ENCODE measurements at regions not wholly inside any gene's neighbourhood (a gene's known extent, or its start where the extent isn't known, plus 50 kb on each side); places are given as distances from the start of the nearest gene placed in this dataset. TPM values are rescaled to one million over a fixed set of nuclear protein-coding genes. Genes with fewer than 3 reads are reported as not detected.
"Not testable (repeated sequence)": the region's sequence is repeated elsewhere in the genome, so short reads cannot be mapped to it uniquely, and the experiment has no call there.

DNA sequence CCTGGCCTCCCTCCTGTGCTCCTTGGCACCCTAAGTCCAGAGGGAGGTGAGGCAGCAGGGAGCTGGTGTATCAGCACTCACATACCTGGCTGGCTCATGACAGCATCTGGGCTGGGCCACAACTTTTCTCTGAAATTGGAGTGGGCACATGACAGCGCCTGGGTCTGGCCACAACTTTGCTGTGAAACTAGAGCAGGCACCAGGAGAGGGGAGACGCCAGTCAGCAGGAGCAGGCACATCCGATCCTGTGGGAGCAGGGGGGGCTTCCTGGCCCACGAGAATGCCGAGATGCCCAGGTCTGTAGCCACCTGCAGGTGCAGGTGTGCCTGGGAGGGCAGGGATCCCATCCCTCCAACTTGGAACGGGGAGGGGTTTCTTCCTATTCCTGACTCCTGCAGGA is 69.7 kb upstream of the PPP3CA start:
- DNase-seq: no peak

DNA sequence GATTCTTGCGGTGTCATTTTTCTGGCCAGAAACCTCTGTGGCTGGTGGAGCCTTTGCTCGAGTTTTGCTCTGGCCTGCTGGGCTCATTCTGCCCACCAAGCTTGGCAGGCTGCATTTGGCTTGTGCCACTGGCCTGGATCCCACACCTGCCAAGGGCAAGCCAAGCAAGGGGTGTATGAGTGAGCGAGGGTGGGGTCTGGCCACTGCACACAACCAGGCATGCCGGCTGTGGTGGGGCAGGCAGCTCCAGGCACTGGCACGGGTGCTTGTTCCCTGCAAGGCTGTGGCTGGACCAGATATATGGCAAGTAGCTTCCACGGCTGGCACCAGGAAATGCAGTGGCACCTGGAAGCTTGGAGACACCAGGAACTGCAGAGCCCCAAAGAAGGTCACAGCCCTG is 68.6 kb upstream of the PPP3CA start:
- DNase-seq: no peak

DNA sequence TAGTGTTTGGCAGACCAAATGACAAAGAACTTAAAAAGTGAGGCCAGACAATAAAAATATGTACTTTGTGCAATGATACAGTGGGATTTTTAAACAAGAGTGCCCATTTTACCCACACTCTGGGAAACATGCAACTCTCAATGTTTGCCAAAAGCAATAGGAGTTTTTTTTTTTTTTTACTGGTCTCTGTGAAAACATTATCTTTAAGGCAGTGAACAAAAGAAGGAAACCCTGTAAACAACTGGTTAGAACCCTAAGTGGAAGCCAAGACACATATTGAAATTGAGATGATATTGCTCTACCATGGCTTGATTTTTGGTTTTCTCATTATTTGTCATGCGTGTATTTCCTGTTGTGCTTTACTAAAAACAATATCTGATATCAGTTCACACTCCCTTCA is 67.2 kb upstream of the PPP3CA start:
- DNase-seq: no peak

DNA sequence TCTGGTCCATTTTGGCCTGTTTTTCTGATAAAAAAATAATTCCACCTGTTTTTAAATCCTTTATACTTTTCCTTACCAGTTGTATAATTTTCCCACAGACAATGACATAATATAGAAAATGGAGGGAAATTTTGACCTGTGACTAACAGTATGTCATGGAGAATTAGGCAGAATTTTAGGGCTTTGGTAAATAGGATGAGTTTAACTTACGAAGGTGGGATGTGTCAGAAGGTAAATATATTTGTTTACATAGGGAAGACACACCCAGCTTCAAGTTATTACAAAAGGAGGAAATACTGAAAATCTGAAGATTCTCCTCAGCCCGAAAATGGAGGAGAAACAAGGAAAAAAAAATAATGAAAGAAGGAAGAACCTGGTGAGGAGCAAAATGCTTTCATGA is 64.6 kb upstream of the PPP3CA start:
- DNase-seq: no peak

DNA sequence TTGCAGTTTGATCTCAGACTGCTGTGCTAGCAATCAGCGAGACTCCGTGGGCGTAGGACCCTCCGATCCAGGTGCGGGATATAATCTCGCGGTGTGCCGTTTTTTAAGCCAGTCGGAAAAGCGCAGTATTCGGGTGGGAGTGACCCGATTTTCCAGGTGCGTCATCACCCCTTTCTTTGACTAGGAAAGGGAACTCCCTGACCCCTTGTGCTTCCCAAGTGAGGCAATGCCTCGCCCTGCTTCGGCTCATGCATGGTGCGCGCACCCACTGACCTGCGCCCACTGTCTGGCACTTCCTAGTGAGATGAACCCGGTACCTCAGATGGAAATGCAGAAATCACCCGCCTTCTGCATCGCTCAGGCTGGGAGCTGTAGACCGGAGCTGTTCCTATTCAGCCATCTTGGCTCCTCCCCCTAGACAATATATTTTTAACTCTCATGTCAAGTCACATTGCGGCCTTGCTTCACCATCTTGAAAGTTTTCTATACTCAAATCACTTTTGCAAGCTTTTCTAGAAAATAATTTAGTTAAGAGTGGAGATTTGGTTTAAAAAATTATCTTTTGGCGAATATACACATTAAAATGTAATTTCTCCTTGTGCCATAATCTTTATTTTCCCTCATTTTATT is 64.1 kb upstream of the PPP3CA start:
- DNase-seq: not testable (repeated sequence)

DNA sequence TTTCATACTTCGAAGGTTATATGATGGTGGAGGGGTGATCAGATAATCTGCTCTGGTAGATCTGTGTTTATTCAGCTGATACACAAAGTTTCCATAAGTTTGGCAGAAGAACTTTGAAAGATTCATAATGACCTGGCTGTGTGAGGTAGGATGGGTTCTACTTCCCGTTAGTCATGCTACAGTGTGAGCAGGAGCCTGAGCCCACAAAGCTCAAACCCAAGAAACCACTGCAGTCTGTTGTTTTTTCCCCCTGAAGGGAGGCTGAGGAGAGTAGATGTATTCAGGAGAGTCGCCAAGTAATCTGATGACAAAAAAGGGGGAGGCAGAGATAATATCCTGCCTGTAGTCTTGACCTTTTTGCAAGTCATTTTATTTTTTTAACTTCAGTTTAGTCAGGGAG is 52.8 kb upstream of the PPP3CA start:
- DNase-seq: no peak

DNA sequence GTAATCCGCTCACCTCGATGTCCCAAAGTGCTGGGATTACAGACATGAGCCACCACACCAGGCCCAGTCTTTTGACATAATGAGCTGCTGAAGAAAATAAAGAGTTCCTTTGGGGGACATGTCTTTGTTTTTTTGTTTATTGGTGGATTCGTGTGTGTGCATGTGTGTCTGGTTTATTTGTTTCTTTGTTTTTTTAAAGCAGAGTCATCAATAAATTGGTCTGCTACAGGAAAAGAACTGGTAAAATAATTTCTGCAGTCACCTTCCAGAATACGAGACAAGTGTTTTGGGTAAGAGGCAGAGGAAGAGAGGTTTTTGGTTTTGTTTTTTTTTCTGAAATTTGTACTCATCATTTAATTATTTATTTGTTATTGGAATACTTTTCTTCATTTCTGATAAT is 51.5 kb upstream of the PPP3CA start:
- DNase-seq: no peak

Small RNA genes lying in the stretch of these regions (small RNA-seq; reads per million reads assigned to genes)
- gene RNU6-462P (ENCODE audit: low replicate concordance): not detected
